ENCODE measurements at regions not wholly inside any gene's neighbourhood (a gene's known extent, or its start where the extent isn't known, plus 50 kb on each side); places are given as distances from the start of the nearest gene placed in this dataset.
"Not testable (repeated sequence)": the region's sequence is repeated elsewhere in the genome, so short reads cannot be mapped to it uniquely, and the experiment has no call there.

- in situ Hi-C loops (cut with HindIII; ENCODE audit: low pct_unique_long_range_greater_than_20kb, low sequenced_read_pairs) = no loop called here
- no peak for DNase-seq (ENCODE audit: low read depth in 1 of 2, low spot score in 1 of 2)
Measured at GRCh38 chr5:90051756-90052155, 357.8 kb downstream of the CETN3 start.

DNA sequence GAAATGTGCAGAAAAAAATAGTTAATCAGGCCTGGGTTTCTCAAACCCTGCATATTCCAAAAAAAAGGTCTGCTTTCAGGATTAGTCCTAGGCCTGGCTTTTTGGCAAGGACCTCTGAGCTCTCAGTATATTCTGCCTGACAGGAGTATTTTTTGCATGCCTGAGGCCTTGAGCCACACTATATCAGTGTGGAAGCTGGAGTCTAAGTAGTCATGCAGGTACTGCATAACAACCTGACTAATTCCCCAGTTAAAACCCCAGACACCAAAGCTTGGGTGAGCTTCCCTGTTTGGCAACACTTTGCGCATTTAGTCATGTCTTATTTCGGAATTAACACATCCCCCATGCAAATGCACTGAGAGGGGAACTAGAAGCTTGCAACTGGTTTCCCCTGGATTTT lies 359.5 kb downstream of the CETN3 start:
- in situ Hi-C loops (cut with HindIII; ENCODE audit: low pct_unique_long_range_greater_than_20kb, low sequenced_read_pairs) = no loop called here
- DNase-seq (ENCODE audit: low read depth in 1 of 2, low spot score in 1 of 2) = no peak
- TF ChIP-seq JUND (IDR thresholded peaks at IDR 0.05; ENCODE audit: low read depth) = no peak

More at GRCh38 chr5:90051756-90052155, 357.8 kb downstream of the CETN3 start:
- TF ChIP-seq JUND (IDR thresholded peaks at IDR 0.05; ENCODE audit: low read depth) = no peak

- no peak for DNase-seq (ENCODE audit: low read depth in 1 of 2, low spot score in 1 of 2)
- in situ Hi-C loops (cut with HindIII; ENCODE audit: low pct_unique_long_range_greater_than_20kb, low sequenced_read_pairs) = no loop called here
- TF ChIP-seq JUND (IDR thresholded peaks at IDR 0.05; ENCODE audit: low read depth) = no peak
Measured at GRCh38 chr5:90047113-90047512, 362.4 kb downstream of the CETN3 start.

- in situ Hi-C loops (cut with HindIII; ENCODE audit: low pct_unique_long_range_greater_than_20kb, low sequenced_read_pairs); DNase-seq (ENCODE audit: low read depth in 1 of 2, low spot score in 1 of 2): not testable (repeated sequence)
Measured at GRCh38 chr5:90040082-90040481, 369.5 kb downstream of the CETN3 start.

DNA sequence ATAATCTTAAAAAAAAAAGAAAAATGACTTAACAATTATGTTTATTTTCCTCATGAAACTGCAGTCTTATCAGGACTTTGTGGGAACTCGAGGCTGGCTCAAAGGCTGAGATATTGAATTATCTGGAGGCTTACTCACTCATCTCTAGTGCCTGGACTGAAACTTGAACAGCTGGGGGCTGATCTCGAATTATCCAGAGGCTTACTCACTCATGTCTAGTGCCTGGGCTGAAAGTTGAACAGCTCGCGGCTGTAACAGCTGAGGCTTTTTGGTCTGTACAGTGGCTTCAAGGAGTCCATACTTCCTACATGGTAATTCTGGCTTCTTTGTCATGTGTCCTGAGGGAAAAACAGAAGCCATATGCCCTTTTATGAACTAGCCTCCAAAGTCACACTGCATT lies 371.9 kb downstream of the CETN3 start:
- TF ChIP-seq JUND (IDR thresholded peaks at IDR 0.05; ENCODE audit: low read depth) = no peak
- in situ Hi-C loops (cut with HindIII; ENCODE audit: low pct_unique_long_range_greater_than_20kb, low sequenced_read_pairs) = no loop called here

GRCh38 chr5:90022711-90023053 lies 386.9 kb downstream of the CETN3 start:
- no peak for TF ChIP-seq JUND (IDR thresholded peaks at IDR 0.05; ENCODE audit: low read depth)
- peak in 1 of 2 experiments; percentile 36 for DNase-seq (ENCODE audit: low read depth in 1 of 2, low spot score in 1 of 2)
- in situ Hi-C loops (cut with HindIII; ENCODE audit: low pct_unique_long_range_greater_than_20kb, low sequenced_read_pairs) = no loop called here

More for the DNA sequence above, 371.9 kb downstream of the CETN3 start:
- DNase-seq (ENCODE audit: low read depth in 1 of 2, low spot score in 1 of 2) = no peak

- DNase-seq (ENCODE audit: low read depth in 1 of 2, low spot score in 1 of 2) = no peak
- in situ Hi-C loops (cut with HindIII; ENCODE audit: low pct_unique_long_range_greater_than_20kb, low sequenced_read_pairs) = no loop called here
- TF ChIP-seq JUND (IDR thresholded peaks at IDR 0.05; ENCODE audit: low read depth) = no peak
Measured at GRCh38 chr5:90022002-90022710, 387.4 kb downstream of the CETN3 start.

DNA sequence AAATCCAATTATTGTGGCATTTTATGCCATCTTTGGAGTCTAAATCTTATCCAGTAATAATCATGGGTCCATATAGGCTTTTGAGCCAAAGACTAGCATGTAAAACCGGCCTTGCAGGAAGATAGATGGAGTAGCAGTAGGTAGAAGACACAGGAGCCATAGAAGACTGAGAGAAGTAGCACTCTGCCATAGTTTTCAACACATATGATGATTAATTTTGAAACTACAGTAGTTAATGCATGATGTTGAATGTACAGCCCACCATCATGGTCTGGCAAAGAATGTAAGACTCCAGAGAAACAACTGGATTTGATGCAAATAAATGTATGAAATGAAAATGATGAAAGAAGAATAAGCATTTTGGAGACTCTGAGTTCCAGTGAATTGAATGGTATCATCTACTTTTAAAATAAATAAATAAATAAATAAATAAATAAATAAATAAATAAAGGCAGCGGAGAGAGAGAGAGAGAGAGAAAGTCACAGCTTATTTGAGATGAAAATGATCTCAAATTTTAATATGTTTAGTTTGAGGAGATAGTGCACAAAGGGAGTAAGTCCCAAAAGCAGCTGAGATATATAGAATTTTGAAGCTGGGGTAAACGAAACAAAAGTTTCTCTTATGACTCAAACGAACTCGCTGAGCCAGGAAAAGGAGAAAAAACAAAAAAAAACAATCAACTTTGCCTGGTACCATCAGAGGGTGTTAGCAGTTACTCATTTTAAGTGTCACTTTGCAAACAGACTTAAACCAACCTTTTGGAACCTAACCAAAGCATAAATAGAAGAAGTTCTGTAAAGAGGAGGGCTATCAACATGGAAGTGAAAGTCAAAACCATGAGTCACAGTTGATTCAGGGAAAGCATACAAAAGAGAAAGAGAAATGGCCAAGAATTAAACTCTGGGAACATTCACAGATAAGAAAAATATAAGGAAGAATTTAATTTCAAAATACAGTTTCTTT lies 388.7 kb downstream of the CETN3 start:
- peak in 1 of 2 experiments; percentile 22 for DNase-seq (ENCODE audit: low read depth in 1 of 2, low spot score in 1 of 2)

GRCh38 chr5:90017239-90017638 lies 392.3 kb downstream of the CETN3 start:
- in situ Hi-C loops (cut with HindIII; ENCODE audit: low pct_unique_long_range_greater_than_20kb, low sequenced_read_pairs) = no loop called here
- no peak for DNase-seq (ENCODE audit: low read depth in 1 of 2, low spot score in 1 of 2)
- no peak for TF ChIP-seq JUND (IDR thresholded peaks at IDR 0.05; ENCODE audit: low read depth)

More for the DNA sequence above, 388.7 kb downstream of the CETN3 start:
- in situ Hi-C loops (cut with HindIII; ENCODE audit: low pct_unique_long_range_greater_than_20kb, low sequenced_read_pairs) = no loop called here
- TF ChIP-seq JUND (IDR thresholded peaks at IDR 0.05; ENCODE audit: low read depth) = no peak

GRCh38 chr5:90015584-90016018 lies 394.0 kb downstream of the CETN3 start:
- in situ Hi-C loops (cut with HindIII; ENCODE audit: low pct_unique_long_range_greater_than_20kb, low sequenced_read_pairs) = no loop called here
- no peak for TF ChIP-seq JUND (IDR thresholded peaks at IDR 0.05; ENCODE audit: low read depth)
- no peak for DNase-seq (ENCODE audit: low read depth in 1 of 2, low spot score in 1 of 2)

- no peak for DNase-seq (ENCODE audit: low read depth in 1 of 2, low spot score in 1 of 2)
- in situ Hi-C loops (cut with HindIII; ENCODE audit: low pct_unique_long_range_greater_than_20kb, low sequenced_read_pairs) = no loop called here
- TF ChIP-seq JUND (IDR thresholded peaks at IDR 0.05; ENCODE audit: low read depth) = no peak
Measured at GRCh38 chr5:90014420-90014819, 395.1 kb downstream of the CETN3 start.

- DNase-seq (ENCODE audit: low read depth in 1 of 2, low spot score in 1 of 2) = no peak
- in situ Hi-C loops (cut with HindIII; ENCODE audit: low pct_unique_long_range_greater_than_20kb, low sequenced_read_pairs) = no loop called here
- TF ChIP-seq JUND (IDR thresholded peaks at IDR 0.05; ENCODE audit: low read depth) = no peak
Measured at GRCh38 chr5:90000351-90000750, 409.2 kb downstream of the CETN3 start.

Measured in T47D (cell line).